AG04450 (cell line): ENCODE measurements at regions not wholly inside any gene's neighbourhood (a gene's known extent, or its start where the extent isn't known, plus 50 kb on each side); places are given as distances from the start of the nearest gene placed in this dataset.

ENCODE experiments used
- CTCF ChIA-PET: fragments of 300-600, 350-600 bp; formaldehyde crosslinking; extraction: SDS; loops from one replicate; lab custom pipeline; 2022; ENCODE audit warnings: antibody characterized with exemption, inconsistent platforms; lab: Charles Lee
- POLR2A ChIA-PET: fragments of 350-600 bp; formaldehyde crosslinking; extraction: SDS; loops from one replicate; lab custom pipeline; 2021; ENCODE audit warnings: antibody characterized with exemption, inconsistent platforms; lab: Yijun Ruan, JAX
- DNase-seq: peaks from one replicate; pipeline ENCODE4 v3.0.0-alpha.2; 2011; ENCODE audit warnings: low read depth, low spot score
- H3K27ac ChIP-seq: one replicate; pipeline ENCODE4 v1.5.1; 2012; ENCODE audit warnings: low read depth, low read length, control low read depth
- H3K27me3 ChIP-seq: one replicate; pipeline ENCODE4 v1.6.0; 2012; ENCODE audit warnings: low read length; ENCODE audit not compliant: control insufficient read depth, insufficient read depth
- H3K4me3 ChIP-seq: 2 replicates; pipeline ENCODE4 v1.5.1; 2011; ENCODE audit warnings: mild to moderate bottlenecking, low read depth, low read length, control low read depth
- H3K9me3 ChIP-seq: 2 replicates; pipeline ENCODE4 v1.5.1; 2012; ENCODE audit warnings: low read length; ENCODE audit not compliant: control insufficient read depth, insufficient read depth
- CTCF ChIP-seq: IDR thresholded peaks from 2 replicates; pipeline ENCODE4 v1.5.1; 2011; ENCODE audit warnings: low read depth, low read length, control low read depth, inconsistent platforms

- no peak for TF ChIP-seq CTCF
- H3K27ac ChIP-seq: no peak overlapping the region
- H3K27me3 ChIP-seq: no peaks in the 10 kb centered on the region
- ChIA-PET POLR2A (no interaction called here), CTCF (no interaction called here)
- H3K4me3 ChIP-seq: no peak overlapping the region
- DNase-seq: no peak
- no peaks in the 10 kb centered on the region for H3K9me3 ChIP-seq
Measured at GRCh38 chr4:96343836-96344235, 503.9 kb downstream of the PDHA2 start.

- DNase-seq: no peak
- Histone ChIP-seq H3K4me3 (no peak overlapping the region), H3K27me3 (no peaks in the 10 kb centered on the region), H3K9me3 (no peaks in the 10 kb centered on the region), H3K27ac (no peak overlapping the region)
- POLR2A ChIA-PET: no interaction called here
- CTCF ChIA-PET: no interaction called here
- no peak for TF ChIP-seq CTCF
Measured at GRCh38 chr4:96347582-96347981, 507.7 kb downstream of the PDHA2 start.

GRCh38 chr4:96352051-96352517 is 512.2 kb downstream of the PDHA2 start:
- no peak for TF ChIP-seq CTCF
- POLR2A ChIA-PET: no interaction called here
- no peak for DNase-seq
- no peak overlapping the region for H3K27ac ChIP-seq
- no peaks in the 10 kb centered on the region for H3K27me3 ChIP-seq
- no peaks in the 10 kb centered on the region for H3K9me3 ChIP-seq
- CTCF ChIA-PET: no interaction called here
- H3K4me3 ChIP-seq: no peak overlapping the region

GRCh38 chr4:96354036-96354712 is 514.3 kb downstream of the PDHA2 start:
- no peaks in the 10 kb centered on the region for H3K27me3 ChIP-seq
- no peak overlapping the region for H3K27ac ChIP-seq
- no peak for TF ChIP-seq CTCF
- DNase-seq: no peak
- POLR2A ChIA-PET: no interaction called here
- H3K9me3 ChIP-seq: no peaks in the 10 kb centered on the region
- no peak overlapping the region for H3K4me3 ChIP-seq
- CTCF ChIA-PET: no interaction called here

GRCh38 chr4:96355414-96355813 is 515.5 kb downstream of the PDHA2 start:
- no peak for TF ChIP-seq CTCF
- no peaks in the 10 kb centered on the region for H3K9me3 ChIP-seq
- POLR2A ChIA-PET: no interaction called here
- no peaks in the 10 kb centered on the region for H3K27me3 ChIP-seq
- no peak for DNase-seq
- no peak overlapping the region for H3K4me3 ChIP-seq
- CTCF ChIA-PET: no interaction called here
- H3K27ac ChIP-seq: no peak overlapping the region
